Activated B cell treated with CpG ODN at 0.5 μM for 24 hours (primary cell): ENCODE measurements at regions not wholly inside any gene's neighbourhood (a gene's known extent, or its start where the extent isn't known, plus 50 kb on each side); places are given as distances from the start of the nearest gene placed in this dataset.

ENCODE experiments used
- ATAC-seq: fragments of 200-7000 bp; cut with Tn5 transposase; one replicate; pipeline ENCODE4 v1.10.0; 2021; ENCODE audit warnings: low read depth, mild to moderate bottlenecking, moderate library complexity
- CTCF ChIA-PET: fragments of 350-600 bp; sonication (Branson Sonifier 250); formaldehyde crosslinking; loops from one replicate; lab custom pipeline; 2021; ENCODE audit warnings: antibody characterized with exemption; lab: Charles Lee
- POLR2A ChIA-PET: fragments of 350-600 bp; sonication (Branson Sonifier 250); formaldehyde crosslinking; loops from one replicate; lab custom pipeline; 2021; ENCODE audit warnings: antibody characterized with exemption; lab: Charles Lee
- DNase-seq: peaks from one replicate; pipeline ENCODE4 v3.0.0; 2022
- H3K27ac Mint-ChIP-seq: one replicate; pipeline ENCODE4 v1.8.0; 2020; ENCODE audit warnings: mixed read lengths
- H3K27me3 Mint-ChIP-seq: one replicate; pipeline ENCODE4 v1.8.0; 2021; ENCODE audit warnings: mixed read lengths
- H3K36me3 Mint-ChIP-seq: one replicate; pipeline ENCODE4 v1.8.0; 2021; ENCODE audit warnings: low read depth, mixed read lengths
- H3K4me1 Mint-ChIP-seq: one replicate; pipeline ENCODE4 v1.8.0; 2021; ENCODE audit warnings: mixed read lengths
- H3K4me3 Mint-ChIP-seq: one replicate; pipeline ENCODE4 v1.8.0; 2020; ENCODE audit warnings: mild to moderate bottlenecking, mixed read lengths
- H3K9me3 Mint-ChIP-seq: one replicate; pipeline ENCODE4 v1.8.0; 2020; ENCODE audit warnings: mixed read lengths
- intact Hi-C: fragments of 100-400 bp; cut with micrococcal nuclease; formaldehyde crosslinking; loops from one replicate; pipeline ENCODE4 v1.15.1; 2024
- TF ChIP-seq, protein P1 (sequence below): fragments of 200-600 bp; IDR thresholded peaks from one replicate; pipeline ENCODE4 v1.8.0; 2022; ENCODE audit warnings: antibody characterized with exemption, mild to moderate bottlenecking

DNA sequence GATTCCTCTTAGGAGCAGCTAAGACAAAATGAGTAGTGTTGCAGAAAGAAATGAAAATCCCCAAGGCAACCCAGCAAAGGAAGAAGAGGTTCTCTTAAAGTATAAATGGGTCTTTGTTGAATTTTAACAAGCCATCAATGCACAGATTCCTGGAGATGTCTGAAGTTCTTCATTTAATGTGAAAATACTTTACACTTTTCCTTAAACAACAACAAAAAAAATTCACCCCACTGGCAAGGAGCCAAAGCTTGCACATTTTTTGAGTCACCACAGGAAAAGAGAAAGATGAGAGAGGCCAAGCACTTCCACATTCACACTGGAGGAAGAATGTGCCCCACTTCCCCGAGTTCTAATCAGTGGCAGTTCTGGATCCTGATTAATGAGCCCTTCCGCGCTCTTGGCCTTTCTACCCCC is 286.4 kb upstream of the MEOX2 start:
- CTCF ChIA-PET, result no interaction called here
- Mint-ChIP-seq H3K4me1 (no peaks in the 10 kb centered on the region), H3K4me3 (no peak overlapping the region), H3K27me3 (no peaks in the 10 kb centered on the region), H3K36me3 (no peaks in the 10 kb centered on the region), H3K9me3 (no peaks in the 10 kb centered on the region), H3K27ac (no peak overlapping the region)
- ATAC-seq (no peak), DNase-seq (no peak)
- POLR2A ChIA-PET, result no interaction called here
- intact Hi-C loops, result loop anchor here (5.0 kb wide), 1 partner anchor 41 kb away; no protein-coding TSS in a partner anchor
- TF ChIP-seq, protein P1, sequence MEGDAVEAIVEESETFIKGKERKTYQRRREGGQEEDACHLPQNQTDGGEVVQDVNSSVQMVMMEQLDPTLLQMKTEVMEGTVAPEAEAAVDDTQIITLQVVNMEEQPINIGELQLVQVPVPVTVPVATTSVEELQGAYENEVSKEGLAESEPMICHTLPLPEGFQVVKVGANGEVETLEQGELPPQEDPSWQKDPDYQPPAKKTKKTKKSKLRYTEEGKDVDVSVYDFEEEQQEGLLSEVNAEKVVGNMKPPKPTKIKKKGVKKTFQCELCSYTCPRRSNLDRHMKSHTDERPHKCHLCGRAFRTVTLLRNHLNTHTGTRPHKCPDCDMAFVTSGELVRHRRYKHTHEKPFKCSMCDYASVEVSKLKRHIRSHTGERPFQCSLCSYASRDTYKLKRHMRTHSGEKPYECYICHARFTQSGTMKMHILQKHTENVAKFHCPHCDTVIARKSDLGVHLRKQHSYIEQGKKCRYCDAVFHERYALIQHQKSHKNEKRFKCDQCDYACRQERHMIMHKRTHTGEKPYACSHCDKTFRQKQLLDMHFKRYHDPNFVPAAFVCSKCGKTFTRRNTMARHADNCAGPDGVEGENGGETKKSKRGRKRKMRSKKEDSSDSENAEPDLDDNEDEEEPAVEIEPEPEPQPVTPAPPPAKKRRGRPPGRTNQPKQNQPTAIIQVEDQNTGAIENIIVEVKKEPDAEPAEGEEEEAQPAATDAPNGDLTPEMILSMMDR, result no peak

DNA sequence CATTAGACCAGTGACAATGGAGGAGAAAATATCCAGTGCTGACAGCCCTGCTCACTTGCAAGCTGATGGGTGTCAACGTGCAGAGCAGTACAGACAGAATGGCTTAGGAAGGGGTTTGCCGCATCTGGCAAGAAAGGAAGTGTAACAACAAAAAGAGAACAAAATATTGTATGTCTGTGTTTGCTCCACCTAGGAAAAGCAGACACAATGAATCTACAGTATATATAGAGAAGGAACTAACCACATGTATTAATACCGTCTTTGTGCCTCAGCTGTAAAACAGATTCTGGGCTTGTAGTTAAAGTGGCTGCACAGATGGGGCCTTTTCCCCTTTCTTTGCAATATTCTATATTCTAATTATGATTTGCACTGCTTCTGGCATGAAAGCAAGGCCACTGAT is 281.1 kb upstream of the MEOX2 start:
- POLR2A ChIA-PET, result no interaction called here
- no peak for DNase-seq
- H3K27ac Mint-ChIP-seq, result no peak overlapping the region
- H3K4me1 Mint-ChIP-seq, result no peaks in the 10 kb centered on the region
- intact Hi-C loops, result no loop called here
- no peak overlapping the region for H3K4me3 Mint-ChIP-seq
- no peaks in the 10 kb centered on the region for H3K36me3 Mint-ChIP-seq
- no peaks in the 10 kb centered on the region for H3K27me3 Mint-ChIP-seq
- H3K9me3 Mint-ChIP-seq, result no peaks in the 10 kb centered on the region
- no peak for ATAC-seq
- CTCF ChIA-PET, result no interaction called here
- TF ChIP-seq, protein P1, result no peak

DNA sequence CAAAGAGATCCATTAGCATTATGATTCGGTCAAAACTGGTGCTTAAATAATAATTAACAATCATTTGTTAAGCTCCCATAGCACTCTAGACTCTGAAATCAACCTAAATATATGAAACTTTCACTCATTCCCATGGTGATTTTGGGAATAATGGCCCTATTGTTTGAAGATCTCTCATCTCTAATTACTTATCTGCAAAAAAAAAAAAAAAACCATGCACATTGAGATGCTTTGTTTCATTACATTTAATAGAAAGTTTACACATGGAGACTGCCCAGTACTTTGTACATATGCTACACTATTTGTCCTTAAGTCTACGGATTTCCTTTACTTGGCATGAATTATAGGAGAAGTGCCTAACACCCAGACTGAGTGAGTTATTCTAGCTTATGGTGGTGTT is 280.6 kb upstream of the MEOX2 start:
- H3K9me3 Mint-ChIP-seq, result no peaks in the 10 kb centered on the region
- TF ChIP-seq, protein P1, result no peak
- H3K4me1 Mint-ChIP-seq, result no peaks in the 10 kb centered on the region
- H3K36me3 Mint-ChIP-seq, result no peaks in the 10 kb centered on the region
- H3K27me3 Mint-ChIP-seq, result no peaks in the 10 kb centered on the region
- POLR2A ChIA-PET, result no interaction called here
- no peak for ATAC-seq
- CTCF ChIA-PET, result no interaction called here
- no peak for DNase-seq
- no peak overlapping the region for H3K27ac Mint-ChIP-seq
- H3K4me3 Mint-ChIP-seq, result no peak overlapping the region
- intact Hi-C loops, result no loop called here

DNA sequence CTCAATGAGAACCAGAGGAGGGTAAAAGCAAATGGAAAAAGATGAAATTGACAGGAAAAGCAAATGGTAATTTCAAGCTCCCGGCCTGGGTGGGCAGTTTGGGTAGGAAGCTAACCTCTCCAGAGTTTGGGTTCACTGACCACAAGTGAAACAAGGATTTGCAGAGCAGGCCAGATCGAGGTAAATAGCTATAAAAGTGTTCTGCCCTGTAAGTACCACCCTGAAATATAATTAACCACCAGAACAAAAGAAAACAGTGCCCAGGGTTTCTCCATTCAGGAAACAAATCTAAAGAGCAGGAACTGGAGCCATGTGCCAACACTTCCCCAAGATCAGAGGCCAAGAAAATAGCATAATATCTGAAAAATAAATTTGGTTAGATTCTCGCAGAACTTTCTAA is 276.7 kb upstream of the MEOX2 start:
- H3K4me3 Mint-ChIP-seq, result no peak overlapping the region
- no peak for ATAC-seq
- H3K9me3 Mint-ChIP-seq, result no peaks in the 10 kb centered on the region
- POLR2A ChIA-PET, result no interaction called here
- no peaks in the 10 kb centered on the region for H3K36me3 Mint-ChIP-seq
- no peaks in the 10 kb centered on the region for H3K4me1 Mint-ChIP-seq
- CTCF ChIA-PET, result no interaction called here
- no peak overlapping the region for H3K27ac Mint-ChIP-seq
- no peaks in the 10 kb centered on the region for H3K27me3 Mint-ChIP-seq
- TF ChIP-seq, protein P1, result no peak
- intact Hi-C loops, result loop anchor here (5.0 kb wide), 1 partner anchor 36 kb away; no protein-coding TSS in a partner anchor
- DNase-seq, result no peak

DNA sequence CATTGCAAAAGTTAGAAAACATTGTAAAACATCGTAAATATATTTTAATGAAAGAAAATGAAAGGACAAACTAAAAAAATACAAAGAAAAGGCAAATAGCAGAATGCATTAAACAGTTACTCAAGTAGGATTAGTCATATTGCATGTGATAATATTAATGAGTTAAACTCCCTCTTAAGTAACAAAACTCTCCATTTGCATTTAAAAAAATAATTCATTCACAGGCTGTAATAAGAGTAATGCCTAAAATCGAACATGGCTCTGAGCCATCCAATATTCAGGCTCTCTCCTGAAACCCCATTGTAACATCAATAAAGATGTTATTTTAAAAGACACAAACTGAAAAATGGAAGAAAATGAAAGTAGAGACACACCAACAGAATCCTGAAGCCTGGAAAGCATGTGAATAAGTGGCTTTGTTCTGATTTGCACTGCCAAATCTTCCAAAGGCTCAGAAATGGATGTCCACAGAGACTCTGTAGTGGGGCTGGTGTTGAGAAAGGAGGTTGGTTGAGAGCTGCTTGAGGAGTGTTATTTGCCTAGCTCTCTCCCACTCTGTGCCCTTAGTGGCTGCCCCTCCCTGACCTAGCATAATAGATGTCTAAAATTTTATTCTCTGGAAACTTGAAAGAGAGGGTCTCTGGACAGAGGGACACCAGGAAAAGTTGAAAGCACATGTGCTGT is 268.3 kb upstream of the MEOX2 start:
- DNase-seq (no peak), ATAC-seq (no peak)
- Mint-ChIP-seq H3K27ac (no peak overlapping the region), H3K4me1 (no peaks in the 10 kb centered on the region), H3K27me3 (no peaks in the 10 kb centered on the region), H3K4me3 (no peak overlapping the region), H3K36me3 (no peaks in the 10 kb centered on the region), H3K9me3 (peaks cover 5% of the 10 kb centered on the region)
- TF ChIP-seq, protein P1, result no peak
- intact Hi-C loops, result no loop called here
- ChIA-PET POLR2A (no interaction called here), CTCF (no interaction called here)
